K562 (cell line): ENCODE measurements at regions not wholly inside any gene's neighbourhood (a gene's known extent, or its start where the extent isn't known, plus 50 kb on each side); places are given as distances from the start of the nearest gene placed in this dataset.

Experiments used
- BRCA1 ChIP-seq, 2 experiments: fragments of 450-650 bp in 1 of 2; sonication (generic) in 1 of 2; formaldehyde crosslinking in 1 of 2; IDR thresholded peaks; 2 replicates each; pipeline versions ENCODE4 v1.5.0 to v1.6.1; 2017 to 2020; ENCODE audit warnings: mild to moderate bottlenecking in 1 of 2, missing genetic modification reagents in 1 of 2
- HSF4 ChIP-seq: fragments of 250-450 bp; sonication (Bioruptor Pico); IDR thresholded peaks from 2 replicates; pipeline ENCODE4 v2.1.2; 2022; ENCODE audit warnings: mild to moderate bottlenecking, moderate library complexity, borderline replicate concordance
- TF ChIP-seq, protein P1 (sequence below): sonication (generic); formaldehyde crosslinking; IDR thresholded peaks from 2 replicates; pipeline ENCODE4 v1.8.0; 2023; ENCODE audit warnings: missing genetic modification reagents, mild to moderate bottlenecking, borderline replicate concordance
- TF ChIP-seq, protein P2 (sequence below): fragments of 250-450 bp; sonication (Bioruptor Pico); IDR thresholded peaks from 2 replicates; pipeline ENCODE4 v1.5.0; 2021; ENCODE audit warnings: mild to moderate bottlenecking, borderline replicate concordance

DNA sequence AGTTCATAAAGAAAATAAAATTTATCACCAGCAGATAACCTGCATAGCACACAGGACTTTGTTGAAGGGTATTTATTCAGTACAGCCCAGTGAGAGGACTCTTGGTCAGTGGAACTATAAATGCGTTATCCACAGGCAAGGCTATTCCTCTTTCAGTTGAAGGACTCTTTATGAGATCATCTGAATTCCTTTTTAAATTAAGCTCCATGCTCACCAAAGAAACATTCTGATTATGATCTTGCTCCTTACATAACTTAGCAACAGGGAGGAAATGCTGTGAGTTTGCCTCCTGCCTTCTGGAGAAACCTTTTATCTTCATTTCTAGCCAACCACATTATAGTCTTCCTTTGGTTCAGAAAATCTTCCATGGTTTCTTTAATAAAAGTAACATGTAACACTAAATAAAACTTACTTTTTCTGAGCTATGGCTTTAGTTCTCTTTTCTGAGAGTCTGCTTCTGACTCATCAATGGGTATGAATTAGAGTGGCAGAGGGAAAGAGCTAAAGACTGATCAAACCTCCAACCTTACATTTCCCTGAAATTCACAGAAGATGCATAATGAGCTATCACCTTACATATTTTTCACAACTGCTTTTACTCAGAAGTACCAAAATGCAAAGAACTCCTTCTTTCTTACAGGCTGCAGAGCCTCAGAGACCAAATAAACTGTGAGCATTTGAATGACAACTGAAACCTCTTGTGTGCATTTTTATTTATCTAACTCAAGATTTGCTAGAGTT is 267.2 kb downstream of the ADGRG6 start (continued):
- TF ChIP-seq, protein P1, sequence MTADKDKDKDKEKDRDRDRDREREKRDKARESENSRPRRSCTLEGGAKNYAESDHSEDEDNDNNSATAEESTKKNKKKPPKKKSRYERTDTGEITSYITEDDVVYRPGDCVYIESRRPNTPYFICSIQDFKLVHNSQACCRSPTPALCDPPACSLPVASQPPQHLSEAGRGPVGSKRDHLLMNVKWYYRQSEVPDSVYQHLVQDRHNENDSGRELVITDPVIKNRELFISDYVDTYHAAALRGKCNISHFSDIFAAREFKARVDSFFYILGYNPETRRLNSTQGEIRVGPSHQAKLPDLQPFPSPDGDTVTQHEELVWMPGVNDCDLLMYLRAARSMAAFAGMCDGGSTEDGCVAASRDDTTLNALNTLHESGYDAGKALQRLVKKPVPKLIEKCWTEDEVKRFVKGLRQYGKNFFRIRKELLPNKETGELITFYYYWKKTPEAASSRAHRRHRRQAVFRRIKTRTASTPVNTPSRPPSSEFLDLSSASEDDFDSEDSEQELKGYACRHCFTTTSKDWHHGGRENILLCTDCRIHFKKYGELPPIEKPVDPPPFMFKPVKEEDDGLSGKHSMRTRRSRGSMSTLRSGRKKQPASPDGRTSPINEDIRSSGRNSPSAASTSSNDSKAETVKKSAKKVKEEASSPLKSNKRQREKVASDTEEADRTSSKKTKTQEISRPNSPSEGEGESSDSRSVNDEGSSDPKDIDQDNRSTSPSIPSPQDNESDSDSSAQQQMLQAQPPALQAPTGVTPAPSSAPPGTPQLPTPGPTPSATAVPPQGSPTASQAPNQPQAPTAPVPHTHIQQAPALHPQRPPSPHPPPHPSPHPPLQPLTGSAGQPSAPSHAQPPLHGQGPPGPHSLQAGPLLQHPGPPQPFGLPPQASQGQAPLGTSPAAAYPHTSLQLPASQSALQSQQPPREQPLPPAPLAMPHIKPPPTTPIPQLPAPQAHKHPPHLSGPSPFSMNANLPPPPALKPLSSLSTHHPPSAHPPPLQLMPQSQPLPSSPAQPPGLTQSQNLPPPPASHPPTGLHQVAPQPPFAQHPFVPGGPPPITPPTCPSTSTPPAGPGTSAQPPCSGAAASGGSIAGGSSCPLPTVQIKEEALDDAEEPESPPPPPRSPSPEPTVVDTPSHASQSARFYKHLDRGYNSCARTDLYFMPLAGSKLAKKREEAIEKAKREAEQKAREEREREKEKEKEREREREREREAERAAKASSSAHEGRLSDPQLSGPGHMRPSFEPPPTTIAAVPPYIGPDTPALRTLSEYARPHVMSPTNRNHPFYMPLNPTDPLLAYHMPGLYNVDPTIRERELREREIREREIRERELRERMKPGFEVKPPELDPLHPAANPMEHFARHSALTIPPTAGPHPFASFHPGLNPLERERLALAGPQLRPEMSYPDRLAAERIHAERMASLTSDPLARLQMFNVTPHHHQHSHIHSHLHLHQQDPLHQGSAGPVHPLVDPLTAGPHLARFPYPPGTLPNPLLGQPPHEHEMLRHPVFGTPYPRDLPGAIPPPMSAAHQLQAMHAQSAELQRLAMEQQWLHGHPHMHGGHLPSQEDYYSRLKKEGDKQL: no peak
- TF ChIP-seq HSF4 (no peak), BRCA1 (IDR thresholded peaks at IDR 0.05) (no peak), BRCA1 (CRISPR knock-in tag; IDR thresholded peaks at IDR 0.05) (no peak)
- TF ChIP-seq, protein P2, sequence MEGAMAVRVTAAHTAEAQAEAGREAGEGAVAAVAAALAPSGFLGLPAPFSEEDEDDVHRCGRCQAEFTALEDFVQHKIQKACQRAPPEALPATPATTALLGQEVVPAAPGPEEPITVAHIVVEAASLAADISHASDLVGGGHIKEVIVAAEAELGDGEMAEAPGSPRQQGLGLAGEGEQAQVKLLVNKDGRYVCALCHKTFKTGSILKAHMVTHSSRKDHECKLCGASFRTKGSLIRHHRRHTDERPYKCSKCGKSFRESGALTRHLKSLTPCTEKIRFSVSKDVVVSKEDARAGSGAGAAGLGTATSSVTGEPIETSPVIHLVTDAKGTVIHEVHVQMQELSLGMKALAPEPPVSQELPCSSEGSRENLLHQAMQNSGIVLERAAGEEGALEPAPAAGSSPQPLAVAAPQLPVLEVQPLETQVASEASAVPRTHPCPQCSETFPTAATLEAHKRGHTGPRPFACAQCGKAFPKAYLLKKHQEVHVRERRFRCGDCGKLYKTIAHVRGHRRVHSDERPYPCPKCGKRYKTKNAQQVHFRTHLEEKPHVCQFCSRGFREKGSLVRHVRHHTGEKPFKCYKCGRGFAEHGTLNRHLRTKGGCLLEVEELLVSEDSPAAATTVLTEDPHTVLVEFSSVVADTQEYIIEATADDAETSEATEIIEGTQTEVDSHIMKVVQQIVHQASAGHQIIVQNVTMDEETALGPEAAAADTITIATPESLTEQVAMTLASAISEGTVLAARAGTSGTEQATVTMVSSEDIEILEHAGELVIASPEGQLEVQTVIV (CRISPR knock-in tag): no peak
- TF ChIP-seq, all 486 proteins: peak for 0
